ENCODE measurements at regions not wholly inside any gene's neighbourhood (a gene's known extent, or its start where the extent isn't known, plus 50 kb on each side); places are given as distances from the start of the nearest gene placed in this dataset.

- no peak for DNase-seq (ENCODE audit: low read depth)
Observed at GRCh38 chr4:130233377-130234047, 1137.6 kb downstream of the C4orf33 start.

DNA sequence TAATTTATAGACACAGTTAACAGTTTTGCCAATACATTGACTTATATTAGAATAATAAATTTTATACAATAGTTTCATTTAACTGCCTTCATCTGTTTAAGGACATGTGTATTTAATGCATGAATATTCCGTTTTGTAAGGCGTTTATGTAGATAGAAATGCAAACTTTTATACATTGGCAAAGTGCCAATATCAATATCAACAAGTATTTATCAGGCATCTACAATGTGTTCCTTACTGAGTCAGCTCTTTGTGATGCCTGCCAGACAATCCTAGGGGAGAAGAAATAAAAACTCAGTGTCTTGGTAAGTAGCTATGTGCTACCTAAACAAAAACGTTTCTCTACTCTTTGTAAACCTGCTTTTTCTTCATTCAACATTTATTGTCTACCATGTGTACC is 1142.2 kb downstream of the C4orf33 start:
- H3K36me3 ChIP-seq (ENCODE audit: control insufficient read depth, insufficient read depth, low read length): no peaks in the 10 kb centered on the region
- no peak for DNase-seq (ENCODE audit: low read depth)
- no peaks in the 10 kb centered on the region for H3K27me3 ChIP-seq (ENCODE audit: control insufficient read depth, insufficient read depth, low read length)
- TF ChIP-seq, protein P1, sequence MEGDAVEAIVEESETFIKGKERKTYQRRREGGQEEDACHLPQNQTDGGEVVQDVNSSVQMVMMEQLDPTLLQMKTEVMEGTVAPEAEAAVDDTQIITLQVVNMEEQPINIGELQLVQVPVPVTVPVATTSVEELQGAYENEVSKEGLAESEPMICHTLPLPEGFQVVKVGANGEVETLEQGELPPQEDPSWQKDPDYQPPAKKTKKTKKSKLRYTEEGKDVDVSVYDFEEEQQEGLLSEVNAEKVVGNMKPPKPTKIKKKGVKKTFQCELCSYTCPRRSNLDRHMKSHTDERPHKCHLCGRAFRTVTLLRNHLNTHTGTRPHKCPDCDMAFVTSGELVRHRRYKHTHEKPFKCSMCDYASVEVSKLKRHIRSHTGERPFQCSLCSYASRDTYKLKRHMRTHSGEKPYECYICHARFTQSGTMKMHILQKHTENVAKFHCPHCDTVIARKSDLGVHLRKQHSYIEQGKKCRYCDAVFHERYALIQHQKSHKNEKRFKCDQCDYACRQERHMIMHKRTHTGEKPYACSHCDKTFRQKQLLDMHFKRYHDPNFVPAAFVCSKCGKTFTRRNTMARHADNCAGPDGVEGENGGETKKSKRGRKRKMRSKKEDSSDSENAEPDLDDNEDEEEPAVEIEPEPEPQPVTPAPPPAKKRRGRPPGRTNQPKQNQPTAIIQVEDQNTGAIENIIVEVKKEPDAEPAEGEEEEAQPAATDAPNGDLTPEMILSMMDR (IDR thresholded peaks at IDR 0.05; ENCODE audit: insufficient read depth, low read length, poor library complexity, severe bottlenecking): no peak
- H3K4me3 ChIP-seq (ENCODE audit: low read depth, low read length): no peak overlapping the region

More at GRCh38 chr4:130233377-130234047, 1137.6 kb downstream of the C4orf33 start:
- H3K36me3 ChIP-seq (ENCODE audit: control insufficient read depth, insufficient read depth, low read length): no peaks in the 10 kb centered on the region
- no peaks in the 10 kb centered on the region for H3K27me3 ChIP-seq (ENCODE audit: control insufficient read depth, insufficient read depth, low read length)
- TF ChIP-seq, protein P1 (IDR thresholded peaks at IDR 0.05; ENCODE audit: insufficient read depth, low read length, poor library complexity, severe bottlenecking): no peak
- H3K4me3 ChIP-seq (ENCODE audit: low read depth, low read length): no peak overlapping the region

DNA sequence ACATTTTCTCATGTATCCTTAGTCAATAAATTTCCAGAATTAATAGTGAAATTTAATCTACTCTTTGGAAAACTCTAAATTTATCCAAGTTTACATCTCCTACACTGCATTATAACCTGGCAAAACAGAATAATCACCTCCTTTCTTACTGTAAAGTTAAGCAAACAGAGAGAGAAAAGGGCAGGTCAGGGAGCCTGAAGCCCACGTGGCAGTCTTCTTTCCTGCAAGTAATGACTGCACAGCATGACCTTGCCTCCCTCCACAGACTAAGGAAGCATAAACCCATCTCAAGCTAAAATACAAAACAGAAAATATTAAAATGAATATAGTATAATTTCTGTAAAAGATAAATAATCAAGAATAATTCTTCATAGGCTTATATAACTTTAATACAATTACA is 1153.0 kb downstream of the C4orf33 start:
- Histone ChIP-seq H3K27me3 (ENCODE audit: control insufficient read depth, insufficient read depth, low read length) (no peaks in the 10 kb centered on the region), H3K36me3 (ENCODE audit: control insufficient read depth, insufficient read depth, low read length) (no peaks in the 10 kb centered on the region), H3K4me3 (ENCODE audit: low read depth, low read length) (no peak overlapping the region)
- TF ChIP-seq, protein P1 (IDR thresholded peaks at IDR 0.05; ENCODE audit: insufficient read depth, low read length, poor library complexity, severe bottlenecking): no peak
- DNase-seq (ENCODE audit: low read depth): no peak

- Histone ChIP-seq H3K4me3 (ENCODE audit: low read depth, low read length) (no peak overlapping the region), H3K27me3 (ENCODE audit: control insufficient read depth, insufficient read depth, low read length) (no peaks in the 10 kb centered on the region), H3K36me3 (ENCODE audit: control insufficient read depth, insufficient read depth, low read length) (no peaks in the 10 kb centered on the region)
- DNase-seq (ENCODE audit: low read depth): peak; percentile 49
- TF ChIP-seq, protein P1 (IDR thresholded peaks at IDR 0.05; ENCODE audit: insufficient read depth, low read length, poor library complexity, severe bottlenecking): no peak
Observed at GRCh38 chr4:130257271-130257670, 1161.3 kb downstream of the C4orf33 start.

GRCh38 chr4:130266814-130267213 is 1170.9 kb downstream of the C4orf33 start:
- TF ChIP-seq, protein P1 (IDR thresholded peaks at IDR 0.05; ENCODE audit: insufficient read depth, low read length, poor library complexity, severe bottlenecking): no peak
- no peaks in the 10 kb centered on the region for H3K27me3 ChIP-seq (ENCODE audit: control insufficient read depth, insufficient read depth, low read length)
- no peaks in the 10 kb centered on the region for H3K36me3 ChIP-seq (ENCODE audit: control insufficient read depth, insufficient read depth, low read length)
- H3K4me3 ChIP-seq (ENCODE audit: low read depth, low read length): no peak overlapping the region
- no peak for DNase-seq (ENCODE audit: low read depth)

- TF ChIP-seq, protein P1 (IDR thresholded peaks at IDR 0.05; ENCODE audit: insufficient read depth, low read length, poor library complexity, severe bottlenecking): no peak
- no peak for DNase-seq (ENCODE audit: low read depth)
Observed at GRCh38 chr4:130288576-130288975, 1192.6 kb downstream of the C4orf33 start.

More at GRCh38 chr4:130288576-130288975, 1192.6 kb downstream of the C4orf33 start:
- Histone ChIP-seq H3K27me3 (ENCODE audit: control insufficient read depth, insufficient read depth, low read length) (no peaks in the 10 kb centered on the region), H3K36me3 (ENCODE audit: control insufficient read depth, insufficient read depth, low read length) (no peaks in the 10 kb centered on the region), H3K4me3 (ENCODE audit: low read depth, low read length) (no peak overlapping the region)
